HL-60 (cell line): ENCODE measurements at regions not wholly inside any gene's neighbourhood (a gene's known extent, or its start where the extent isn't known, plus 50 kb on each side); places are given as distances from the start of the nearest gene placed in this dataset.
"Not testable (repeated sequence)": the region's sequence is repeated elsewhere in the genome, so short reads cannot be mapped to it uniquely, and the experiment has no call there.

Experiments used
- GABPA ChIP-seq: IDR thresholded peaks from 2 replicates; pipeline ENCODE4 v1.6.1; 2012; ENCODE audit warnings: low read depth
- POLR2AphosphoS5 ChIP-seq: IDR thresholded peaks from 2 replicates; pipeline ENCODE4 v1.6.1; 2012; ENCODE audit warnings: low read depth
- SPI1 ChIP-seq: IDR thresholded peaks from 2 replicates; pipeline ENCODE4 v1.6.1; 2012; ENCODE audit warnings: low read depth, mild to moderate bottlenecking, borderline replicate concordance
- TF ChIP-seq, protein P1 (sequence below): IDR thresholded peaks from one replicate; pipeline ENCODE4 v1.5.1; 2011; ENCODE audit warnings: low read length, control low read depth, inconsistent platforms; ENCODE audit not compliant: insufficient read depth
- TF ChIP-seq, protein P2 (sequence below): IDR thresholded peaks from 2 replicates; pipeline ENCODE4 v1.6.1; 2012; ENCODE audit warnings: low read depth; ENCODE audit not compliant: insufficient replicate concordance

DNA sequence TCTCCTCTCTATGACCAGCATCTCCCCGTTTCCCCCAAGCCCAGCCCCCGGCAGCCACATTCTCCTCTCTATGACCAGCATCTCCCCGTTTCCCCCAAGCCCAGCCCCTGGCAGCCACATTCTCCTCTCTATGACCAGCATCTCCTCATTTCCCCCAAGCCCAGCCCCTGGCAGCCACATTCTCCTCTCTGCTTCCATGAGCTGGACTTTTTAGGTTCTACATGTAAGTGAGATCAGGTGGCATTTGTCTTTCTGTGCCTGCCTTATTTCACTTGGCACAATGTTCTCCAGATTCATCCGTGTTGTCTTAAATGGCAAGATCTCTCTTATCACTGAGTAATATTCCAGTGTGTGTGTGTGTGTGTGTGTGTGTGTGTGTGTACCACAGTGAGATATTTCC is 428.1 kb upstream of the B3GAT1 start:
- TF ChIP-seq, protein P1, sequence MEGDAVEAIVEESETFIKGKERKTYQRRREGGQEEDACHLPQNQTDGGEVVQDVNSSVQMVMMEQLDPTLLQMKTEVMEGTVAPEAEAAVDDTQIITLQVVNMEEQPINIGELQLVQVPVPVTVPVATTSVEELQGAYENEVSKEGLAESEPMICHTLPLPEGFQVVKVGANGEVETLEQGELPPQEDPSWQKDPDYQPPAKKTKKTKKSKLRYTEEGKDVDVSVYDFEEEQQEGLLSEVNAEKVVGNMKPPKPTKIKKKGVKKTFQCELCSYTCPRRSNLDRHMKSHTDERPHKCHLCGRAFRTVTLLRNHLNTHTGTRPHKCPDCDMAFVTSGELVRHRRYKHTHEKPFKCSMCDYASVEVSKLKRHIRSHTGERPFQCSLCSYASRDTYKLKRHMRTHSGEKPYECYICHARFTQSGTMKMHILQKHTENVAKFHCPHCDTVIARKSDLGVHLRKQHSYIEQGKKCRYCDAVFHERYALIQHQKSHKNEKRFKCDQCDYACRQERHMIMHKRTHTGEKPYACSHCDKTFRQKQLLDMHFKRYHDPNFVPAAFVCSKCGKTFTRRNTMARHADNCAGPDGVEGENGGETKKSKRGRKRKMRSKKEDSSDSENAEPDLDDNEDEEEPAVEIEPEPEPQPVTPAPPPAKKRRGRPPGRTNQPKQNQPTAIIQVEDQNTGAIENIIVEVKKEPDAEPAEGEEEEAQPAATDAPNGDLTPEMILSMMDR, result not testable (repeated sequence)
- TF ChIP-seq, protein P2, sequence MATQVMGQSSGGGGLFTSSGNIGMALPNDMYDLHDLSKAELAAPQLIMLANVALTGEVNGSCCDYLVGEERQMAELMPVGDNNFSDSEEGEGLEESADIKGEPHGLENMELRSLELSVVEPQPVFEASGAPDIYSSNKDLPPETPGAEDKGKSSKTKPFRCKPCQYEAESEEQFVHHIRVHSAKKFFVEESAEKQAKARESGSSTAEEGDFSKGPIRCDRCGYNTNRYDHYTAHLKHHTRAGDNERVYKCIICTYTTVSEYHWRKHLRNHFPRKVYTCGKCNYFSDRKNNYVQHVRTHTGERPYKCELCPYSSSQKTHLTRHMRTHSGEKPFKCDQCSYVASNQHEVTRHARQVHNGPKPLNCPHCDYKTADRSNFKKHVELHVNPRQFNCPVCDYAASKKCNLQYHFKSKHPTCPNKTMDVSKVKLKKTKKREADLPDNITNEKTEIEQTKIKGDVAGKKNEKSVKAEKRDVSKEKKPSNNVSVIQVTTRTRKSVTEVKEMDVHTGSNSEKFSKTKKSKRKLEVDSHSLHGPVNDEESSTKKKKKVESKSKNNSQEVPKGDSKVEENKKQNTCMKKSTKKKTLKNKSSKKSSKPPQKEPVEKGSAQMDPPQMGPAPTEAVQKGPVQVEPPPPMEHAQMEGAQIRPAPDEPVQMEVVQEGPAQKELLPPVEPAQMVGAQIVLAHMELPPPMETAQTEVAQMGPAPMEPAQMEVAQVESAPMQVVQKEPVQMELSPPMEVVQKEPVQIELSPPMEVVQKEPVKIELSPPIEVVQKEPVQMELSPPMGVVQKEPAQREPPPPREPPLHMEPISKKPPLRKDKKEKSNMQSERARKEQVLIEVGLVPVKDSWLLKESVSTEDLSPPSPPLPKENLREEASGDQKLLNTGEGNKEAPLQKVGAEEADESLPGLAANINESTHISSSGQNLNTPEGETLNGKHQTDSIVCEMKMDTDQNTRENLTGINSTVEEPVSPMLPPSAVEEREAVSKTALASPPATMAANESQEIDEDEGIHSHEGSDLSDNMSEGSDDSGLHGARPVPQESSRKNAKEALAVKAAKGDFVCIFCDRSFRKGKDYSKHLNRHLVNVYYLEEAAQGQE, result not testable (repeated sequence)
- TF ChIP-seq POLR2AphosphoS5, GABPA, SPI1: not testable (repeated sequence)
